ENCODE measurements at regions not wholly inside any gene's neighbourhood (a gene's known extent, or its start where the extent isn't known, plus 50 kb on each side); places are given as distances from the start of the nearest gene placed in this dataset.
A peak's percentile ranks its signal among the peaks of the same experiment; 100 is the strongest.

DNA sequence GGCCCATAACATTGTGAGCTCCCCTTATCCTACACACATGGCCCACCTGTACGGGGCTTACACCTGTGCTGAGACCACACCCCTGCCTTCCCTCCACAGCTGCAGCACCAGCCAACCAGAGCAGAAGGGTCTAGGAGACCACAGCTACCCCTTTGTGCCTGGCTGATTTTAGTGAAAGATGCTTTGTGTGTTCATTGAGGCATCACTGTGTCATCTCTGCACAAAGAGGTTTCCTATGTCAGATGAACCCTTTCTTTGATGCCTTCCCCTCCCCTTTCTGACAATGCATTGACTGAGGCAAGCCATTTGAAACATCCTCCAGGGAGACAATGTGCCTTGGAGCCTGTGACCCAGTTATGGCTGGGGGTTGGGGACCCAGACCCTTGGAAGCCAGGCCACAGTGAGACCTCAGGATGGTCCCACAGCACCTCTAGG is 54.9 kb upstream of the SLC7A14 start:
- POLR2A ChIA-PET, result interaction anchor here (1.2 to 1.5 kb wide), 3 partner anchors 13 to 18 kb away, joined by 3 to 5 read pairs (median 4); no protein-coding TSS in a partner anchor
- TF ChIP-seq, protein P1, sequence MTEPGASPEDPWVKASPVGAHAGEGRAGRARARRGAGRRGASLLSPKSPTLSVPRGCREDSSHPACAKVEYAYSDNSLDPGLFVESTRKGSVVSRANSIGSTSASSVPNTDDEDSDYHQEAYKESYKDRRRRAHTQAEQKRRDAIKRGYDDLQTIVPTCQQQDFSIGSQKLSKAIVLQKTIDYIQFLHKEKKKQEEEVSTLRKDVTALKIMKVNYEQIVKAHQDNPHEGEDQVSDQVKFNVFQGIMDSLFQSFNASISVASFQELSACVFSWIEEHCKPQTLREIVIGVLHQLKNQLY (CRISPR knock-in tag; conservative IDR thresholded peaks at IDR 0.05), result no peak
- TF ChIP-seq SMARCA4 (IDR thresholded peaks at IDR 0.05) (no peak), KLF16 (IDR thresholded peaks at IDR 0.05) (no peak), TAF7 (tag; IDR thresholded peaks at IDR 0.05) (no peak)
- Histone ChIP-seq H3K27me3 (ENCODE audit: control insufficient read depth in 2 of 2, insufficient read depth in 2 of 2, low read length in 2 of 2) (no peaks in the 10 kb centered on the region), H3K27ac (ENCODE audit: extremely low read depth, low read depth, low read length) (no peak overlapping the region), H3K4me1 (replicated peaks in 1 of 2; ENCODE audit: control insufficient read depth in 2 of 2, insufficient read depth in 2 of 2, low read length in 2 of 2) (peaks cover 25 to 36% of the 10 kb centered on the region in 2 experiments), H3K9me3 (replicated peaks; ENCODE audit: control insufficient read depth, insufficient read depth, low read depth, low read length) (no peaks in the 10 kb centered on the region; the same call in 1 of the 2 replicates), H3K36me3 (ENCODE audit: control insufficient read depth, insufficient read depth, low read length) (no peaks in the 10 kb centered on the region), H3K9ac (ENCODE audit: insufficient read depth in 1 of 2, low read depth in 2 of 2, low read length in 2 of 2) (no peak overlapping the region), H3K9me1 (ENCODE audit: control insufficient read depth, insufficient read depth, low read length) (no peaks in the 10 kb centered on the region), H3K4me3 (no peak overlapping the region), H3K79me2 (ENCODE audit: control insufficient read depth, insufficient read depth, low read length) (no peaks in the 10 kb centered on the region), H4K20me1 (replicated peaks; ENCODE audit: control insufficient read depth, insufficient read depth, low read length) (no peaks in the 10 kb centered on the region), H2AFZ (ENCODE audit: low read depth, low read length) (peak overlapping the region; percentile 89), H3K4me2 (ENCODE audit: insufficient read depth, low read length) (no peak overlapping the region)
- no TSS peak for BruUV-seq (replicated peaks)
- 67% methylated on average over 1 of the region's 1 CpG for WGBS (ENCODE audit: insufficient coverage, low coverage, missing lambda C conversion rate)
- ATAC-seq (no peak; the same call in 2 of the 3 replicates), FAIRE-seq (no peak), DNase-seq (ENCODE audit: extremely low read depth in 1 of 4, low spot score in 3 of 4) (peak in 1 of 4 experiments; percentile 10)
- CTCF ChIA-PET (ENCODE audit: low intra/inter-chr PET ratio), result no interaction called here
- in situ Hi-C loops (cut with MboI) (loop anchor here (25.0 kb wide), 1 partner anchor 947 kb away; no protein-coding TSS in a partner anchor), intact Hi-C loops (cut with micrococcal nuclease) (no loop called here)

DNA sequence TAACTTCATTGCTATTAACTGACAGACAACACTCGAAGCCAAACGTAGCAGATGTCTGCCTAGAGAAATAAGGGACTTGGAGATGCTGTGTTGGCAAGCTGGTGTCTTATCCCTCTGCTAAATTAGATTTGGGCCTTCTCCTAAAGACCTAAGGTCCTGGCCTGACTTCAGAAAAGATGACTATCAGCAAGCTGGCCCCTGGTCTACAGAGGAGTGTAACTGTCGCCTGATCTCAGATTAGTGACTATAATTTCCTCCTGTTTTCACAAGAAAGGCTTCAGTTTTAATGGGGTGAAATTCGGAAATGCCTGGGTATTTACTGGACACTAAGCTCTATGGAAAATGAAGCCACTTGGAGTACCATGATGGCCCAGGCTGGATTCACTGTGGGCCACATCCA is 53.1 kb upstream of the SLC7A14 start:
- Histone ChIP-seq H4K20me1 (replicated peaks; ENCODE audit: control insufficient read depth, insufficient read depth, low read length) (no peaks in the 10 kb centered on the region), H2AFZ (ENCODE audit: low read depth, low read length) (peak overlapping the region; percentile 67), H3K4me2 (ENCODE audit: insufficient read depth, low read length) (no peak overlapping the region; the same call in 1 of the 2 replicates), H3K9ac (ENCODE audit: insufficient read depth in 1 of 2, low read depth in 2 of 2, low read length in 2 of 2) (no peak overlapping the region), H3K27ac (ENCODE audit: extremely low read depth, low read depth, low read length) (peak overlapping the region; percentile 38; the same call in 1 of the 3 replicates), H3K9me3 (replicated peaks; ENCODE audit: control insufficient read depth, insufficient read depth, low read depth, low read length) (no peaks in the 10 kb centered on the region), H3K36me3 (ENCODE audit: control insufficient read depth, insufficient read depth, low read length) (no peaks in the 10 kb centered on the region), H3K9me1 (ENCODE audit: control insufficient read depth, insufficient read depth, low read length) (no peaks in the 10 kb centered on the region), H3K4me3 (no peak overlapping the region), H3K27me3 (ENCODE audit: control insufficient read depth in 2 of 2, insufficient read depth in 2 of 2, low read length in 2 of 2) (no peaks in the 10 kb centered on the region), H3K4me1 (replicated peaks in 1 of 2; ENCODE audit: control insufficient read depth in 2 of 2, insufficient read depth in 2 of 2, low read length in 2 of 2) (peaks cover 25 to 36% of the 10 kb centered on the region in 2 experiments), H3K79me2 (ENCODE audit: control insufficient read depth, insufficient read depth, low read length) (no peaks in the 10 kb centered on the region)
- intact Hi-C loops (cut with micrococcal nuclease), result loop anchor here (5.0 kb wide), 1 partner anchor 48 kb away; no protein-coding TSS in a partner anchor
- WGBS (ENCODE audit: insufficient coverage, low coverage, missing lambda C conversion rate), result 7% methylated on average over 4 of the region's 4 CpGs
- ChIA-PET POLR2A (interaction anchor here (0.8 to 1.1 kb wide), 2 partner anchors 176 to 231 kb away, joined by 3 to 5 read pairs; partner anchors contain the start of gene RPL22L1), CTCF (ENCODE audit: low intra/inter-chr PET ratio) (no interaction called here)
- FAIRE-seq, result peak; percentile 6
- peak in 2 of 4 experiments; percentile 20 to 33 for DNase-seq (ENCODE audit: extremely low read depth in 1 of 4, low spot score in 3 of 4)
- no TSS peak for BruUV-seq (replicated peaks)
- in situ Hi-C loops (cut with MboI), result loop anchor here (25.0 kb wide), 1 partner anchor 948 kb away; no protein-coding TSS in a partner anchor
- ATAC-seq, result peak; percentile 49
- no peak for TF ChIP-seq MTA1 (IDR thresholded peaks at IDR 0.05; ENCODE audit: borderline replicate concordance)
- TF ChIP-seq ZKSCAN1 (IDR thresholded peaks at IDR 0.05; ENCODE audit: low read depth, low read length), result no peak
- TF ChIP-seq PURB (CRISPR knock-in tag; IDR thresholded peaks at IDR 0.05; ENCODE audit: low read depth), result no peak
- no peak for TF ChIP-seq CEBPB (tag; IDR thresholded peaks at IDR 0.05)
- TF ChIP-seq NCOA4 (IDR thresholded peaks at IDR 0.05; ENCODE audit: partially characterized antibody), result no peak
- peak; percentile 64; the same call in 1 of the 2 replicates for TF ChIP-seq RNF2 (IDR thresholded peaks at IDR 0.05)
- TF ChIP-seq ZNF165 (CRISPR knock-in tag; IDR thresholded peaks at IDR 0.05; ENCODE audit: borderline replicate concordance), result no peak
- TF ChIP-seq HMGN3 (IDR thresholded peaks at IDR 0.05; ENCODE audit: borderline replicate concordance, extremely low read depth, insufficient read length, low read depth, low read length), result no peak
- no peak for TF ChIP-seq MTA2 (IDR thresholded peaks at IDR 0.05; ENCODE audit: low read depth)
- TF ChIP-seq PHF20 (IDR thresholded peaks at IDR 0.05; ENCODE audit: partially characterized antibody), result no peak
- no peak for TF ChIP-seq MED1 (CRISPR knock-in tag; IDR thresholded peaks at IDR 0.05; ENCODE audit: borderline replicate concordance)
- TF ChIP-seq, protein P2, sequence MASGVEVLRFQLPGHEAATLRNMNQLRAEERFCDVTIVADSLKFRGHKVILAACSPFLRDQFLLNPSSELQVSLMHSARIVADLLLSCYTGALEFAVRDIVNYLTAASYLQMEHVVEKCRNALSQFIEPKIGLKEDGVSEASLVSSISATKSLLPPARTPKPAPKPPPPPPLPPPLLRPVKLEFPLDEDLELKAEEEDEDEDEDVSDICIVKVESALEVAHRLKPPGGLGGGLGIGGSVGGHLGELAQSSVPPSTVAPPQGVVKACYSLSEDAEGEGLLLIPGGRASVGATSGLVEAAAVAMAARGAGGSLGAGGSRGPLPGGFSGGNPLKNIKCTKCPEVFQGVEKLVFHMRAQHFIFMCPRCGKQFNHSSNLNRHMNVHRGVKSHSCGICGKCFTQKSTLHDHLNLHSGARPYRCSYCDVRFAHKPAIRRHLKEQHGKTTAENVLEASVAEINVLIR (CRISPR knock-in tag; IDR thresholded peaks at IDR 0.05), result no peak
- no peak for TF ChIP-seq POLR3G (IDR thresholded peaks at IDR 0.05; ENCODE audit: extremely low read depth, insufficient read length, insufficient replicate concordance)

Measured in K562 (cell line).